ENCODE measurements at regions not wholly inside any gene's neighbourhood (a gene's known extent, or its start where the extent isn't known, plus 50 kb on each side); places are given as distances from the start of the nearest gene placed in this dataset.
"Not testable (repeated sequence)": the region's sequence is repeated elsewhere in the genome, so short reads cannot be mapped to it uniquely, and the experiment has no call there.

GRCh38 chr7:83837683-83838082 is 188.7 kb upstream of the SEMA3E start:
- Mint-ChIP-seq H3K9me3 (no peaks in the 10 kb centered on the region), H3K27me3 (no peaks in the 10 kb centered on the region), H3K27ac (no peak overlapping the region), H3K4me1 (no peaks in the 10 kb centered on the region), H3K36me3 (ENCODE audit: low read depth) (no peaks in the 10 kb centered on the region), H3K4me3 (no peak overlapping the region)
- no peak for DNase-seq
- intact Hi-C loops (cut with micrococcal nuclease), result no loop called here
- ChIA-PET CTCF (interaction anchor here (0.7 kb wide), 1 partner anchor 11 kb away, joined by 4 read pairs; no protein-coding TSS in a partner anchor), POLR2A (no interaction called here)
- TF ChIP-seq, protein P1, sequence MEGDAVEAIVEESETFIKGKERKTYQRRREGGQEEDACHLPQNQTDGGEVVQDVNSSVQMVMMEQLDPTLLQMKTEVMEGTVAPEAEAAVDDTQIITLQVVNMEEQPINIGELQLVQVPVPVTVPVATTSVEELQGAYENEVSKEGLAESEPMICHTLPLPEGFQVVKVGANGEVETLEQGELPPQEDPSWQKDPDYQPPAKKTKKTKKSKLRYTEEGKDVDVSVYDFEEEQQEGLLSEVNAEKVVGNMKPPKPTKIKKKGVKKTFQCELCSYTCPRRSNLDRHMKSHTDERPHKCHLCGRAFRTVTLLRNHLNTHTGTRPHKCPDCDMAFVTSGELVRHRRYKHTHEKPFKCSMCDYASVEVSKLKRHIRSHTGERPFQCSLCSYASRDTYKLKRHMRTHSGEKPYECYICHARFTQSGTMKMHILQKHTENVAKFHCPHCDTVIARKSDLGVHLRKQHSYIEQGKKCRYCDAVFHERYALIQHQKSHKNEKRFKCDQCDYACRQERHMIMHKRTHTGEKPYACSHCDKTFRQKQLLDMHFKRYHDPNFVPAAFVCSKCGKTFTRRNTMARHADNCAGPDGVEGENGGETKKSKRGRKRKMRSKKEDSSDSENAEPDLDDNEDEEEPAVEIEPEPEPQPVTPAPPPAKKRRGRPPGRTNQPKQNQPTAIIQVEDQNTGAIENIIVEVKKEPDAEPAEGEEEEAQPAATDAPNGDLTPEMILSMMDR (IDR thresholded peaks at IDR 0.05), result no peak
- ATAC-seq (ENCODE audit: low read depth), result no peak

DNA sequence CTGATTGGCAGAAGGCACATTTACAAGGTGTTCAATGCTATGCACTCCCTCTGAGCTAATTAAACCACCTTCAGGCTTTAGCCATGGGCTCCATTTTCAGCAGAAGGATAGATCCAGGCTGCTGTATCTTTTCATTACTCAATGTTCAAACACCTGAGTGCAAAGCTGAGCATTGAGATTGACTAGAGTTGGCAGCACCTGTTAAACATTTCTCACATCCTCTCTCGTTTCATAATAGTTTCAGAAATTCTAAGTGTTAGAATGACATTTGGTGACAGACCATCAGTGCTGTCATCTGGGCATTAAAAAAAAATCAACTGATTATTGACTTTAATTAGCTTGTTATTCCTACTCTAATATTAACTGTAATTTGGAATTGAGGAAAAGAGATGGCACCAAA is 187.1 kb upstream of the SEMA3E start:
- TF ChIP-seq, protein P1 (IDR thresholded peaks at IDR 0.05), result no peak
- Mint-ChIP-seq H3K4me3 (no peak overlapping the region), H3K36me3 (ENCODE audit: low read depth) (no peaks in the 10 kb centered on the region), H3K4me1 (no peaks in the 10 kb centered on the region), H3K27ac (no peak overlapping the region), H3K9me3 (no peaks in the 10 kb centered on the region), H3K27me3 (no peaks in the 10 kb centered on the region)
- ChIA-PET POLR2A (no interaction called here), CTCF (no interaction called here)
- intact Hi-C loops (cut with micrococcal nuclease), result no loop called here
- ATAC-seq (ENCODE audit: low read depth) (no peak), DNase-seq (no peak)

DNA sequence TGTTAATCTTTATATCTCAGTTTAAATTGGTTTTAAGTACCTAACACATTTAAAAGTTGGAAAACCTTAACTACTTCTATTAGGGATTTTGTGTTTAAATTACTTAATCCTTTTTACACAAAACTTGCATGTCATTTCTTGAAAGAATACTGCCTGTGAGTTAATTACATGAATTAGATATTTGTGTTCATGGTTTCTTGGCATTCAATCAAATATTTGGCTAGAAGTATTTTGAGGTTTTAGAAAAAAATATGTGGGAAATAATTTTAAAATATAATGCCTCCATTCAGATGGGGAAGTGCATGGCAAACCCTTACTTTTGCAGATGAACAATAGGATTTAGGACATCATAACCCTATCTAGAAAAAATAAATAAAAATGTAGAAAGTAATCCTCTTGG is 186.5 kb upstream of the SEMA3E start:
- no peaks in the 10 kb centered on the region for H3K4me1 Mint-ChIP-seq

DNA sequence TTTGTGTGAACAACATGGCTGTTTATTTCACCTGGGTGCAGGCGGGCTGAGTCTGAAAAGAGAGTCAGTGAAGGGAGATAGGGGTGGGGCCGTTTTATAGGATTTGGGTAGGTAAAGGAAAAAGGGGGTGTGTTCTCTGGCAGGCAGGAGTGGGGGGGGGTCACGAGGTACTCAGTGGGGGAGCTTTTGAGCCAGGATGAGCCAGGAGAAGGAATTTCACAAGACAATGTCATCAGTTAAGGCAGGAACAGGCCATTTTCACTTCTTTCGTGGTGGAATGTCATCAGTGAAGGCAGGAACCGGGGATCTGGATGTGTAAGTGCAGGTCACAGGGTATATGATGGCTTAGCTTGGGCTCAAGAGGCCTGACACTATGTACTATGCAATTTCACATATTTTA is 184.8 kb upstream of the SEMA3E start:
- H3K9me3 Mint-ChIP-seq; DNase-seq; H3K4me3 Mint-ChIP-seq; ATAC-seq (ENCODE audit: low read depth); CTCF ChIA-PET; H3K27me3 Mint-ChIP-seq; POLR2A ChIA-PET; H3K36me3 Mint-ChIP-seq (ENCODE audit: low read depth); intact Hi-C loops (cut with micrococcal nuclease); H3K27ac Mint-ChIP-seq; H3K4me1 Mint-ChIP-seq: not testable (repeated sequence)

More for the DNA sequence above, 186.5 kb upstream of the SEMA3E start:
- intact Hi-C loops (cut with micrococcal nuclease), result no loop called here
- DNase-seq (no peak), ATAC-seq (ENCODE audit: low read depth) (no peak)
- no peaks in the 10 kb centered on the region for H3K9me3 Mint-ChIP-seq
- H3K27ac Mint-ChIP-seq, result no peak overlapping the region
- H3K27me3 Mint-ChIP-seq, result no peaks in the 10 kb centered on the region
- TF ChIP-seq, protein P1 (IDR thresholded peaks at IDR 0.05), result no peak
- H3K36me3 Mint-ChIP-seq (ENCODE audit: low read depth), result no peaks in the 10 kb centered on the region
- CTCF ChIA-PET, result no interaction called here
- POLR2A ChIA-PET, result no interaction called here
- no peak overlapping the region for H3K4me3 Mint-ChIP-seq

- Mint-ChIP-seq H3K36me3 (ENCODE audit: low read depth) (no peaks in the 10 kb centered on the region), H3K27me3 (no peaks in the 10 kb centered on the region), H3K27ac (no peak overlapping the region), H3K4me3 (no peak overlapping the region), H3K9me3 (no peaks in the 10 kb centered on the region), H3K4me1 (no peaks in the 10 kb centered on the region)
- intact Hi-C loops (cut with micrococcal nuclease), result no loop called here
- ChIA-PET CTCF (no interaction called here), POLR2A (no interaction called here)
- ATAC-seq (ENCODE audit: low read depth), result no peak
- DNase-seq, result no peak
- TF ChIP-seq, protein P1 (IDR thresholded peaks at IDR 0.05), result no peak
These were observed 183.1 kb upstream of the SEMA3E start for GRCh38 chr7:83832009-83832408.

DNA sequence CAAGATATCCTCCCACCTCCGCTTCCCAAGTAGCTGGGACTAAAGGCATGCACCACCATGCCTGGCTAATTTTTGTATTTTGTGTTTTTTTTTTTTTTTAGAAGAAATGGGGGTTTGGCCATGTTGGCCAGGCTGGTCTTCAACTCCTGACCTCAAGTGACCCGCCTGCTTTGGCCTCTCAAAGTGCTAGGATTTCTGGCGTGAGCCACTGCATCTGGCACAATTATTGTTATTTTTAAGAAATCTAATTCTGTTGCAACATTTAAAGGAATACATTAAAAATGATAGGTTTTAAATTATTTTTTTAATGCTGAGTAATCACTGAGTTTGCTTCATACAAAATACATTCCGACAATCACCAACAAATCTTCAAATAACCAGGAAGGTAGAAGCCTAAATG is 178.1 kb upstream of the SEMA3E start:
- Mint-ChIP-seq H3K4me3 (no peak overlapping the region), H3K36me3 (ENCODE audit: low read depth) (no peaks in the 10 kb centered on the region), H3K9me3 (no peaks in the 10 kb centered on the region), H3K27me3 (no peaks in the 10 kb centered on the region), H3K27ac (no peak overlapping the region), H3K4me1 (no peaks in the 10 kb centered on the region)
- DNase-seq (no peak), ATAC-seq (ENCODE audit: low read depth) (no peak)
- ChIA-PET POLR2A (no interaction called here), CTCF (interaction anchor here (0.6 kb wide), 1 partner anchor 11 kb away, joined by 4 read pairs; no protein-coding TSS in a partner anchor)
- intact Hi-C loops (cut with micrococcal nuclease), result no loop called here
- TF ChIP-seq, protein P1 (IDR thresholded peaks at IDR 0.05), result no peak
